ENCODE measurements at regions not wholly inside any gene's neighbourhood (a gene's known extent, or its start where the extent isn't known, plus 50 kb on each side); places are given as distances from the start of the nearest gene placed in this dataset.
"Not testable (repeated sequence)": the region's sequence is repeated elsewhere in the genome, so short reads cannot be mapped to it uniquely, and the experiment has no call there.

GRCh38 chr10:100642295-100642994 is 102.9 kb upstream of the PAX2 start:
- DNase-seq: no peak

GRCh38 chr10:100645091-100645490 is 100.3 kb upstream of the PAX2 start:
- DNase-seq: no peak

GRCh38 chr10:100645613-100646392 is 99.6 kb upstream of the PAX2 start:
- DNase-seq: no peak

- no peak for DNase-seq
Observed at GRCh38 chr10:100647928-100648327, 97.5 kb upstream of the PAX2 start.

GRCh38 chr10:100650693-100651092 is 94.7 kb upstream of the PAX2 start:
- no peak for DNase-seq

GRCh38 chr10:100651099-100651498 is 94.3 kb upstream of the PAX2 start:
- DNase-seq: not testable (repeated sequence)

GRCh38 chr10:100651916-100652315 is 93.5 kb upstream of the PAX2 start:
- no peak for DNase-seq

GRCh38 chr10:100652406-100653135 is 92.8 kb upstream of the PAX2 start:
- DNase-seq: no peak

- no peak for DNase-seq
Observed at GRCh38 chr10:100653238-100653956, 92.0 kb upstream of the PAX2 start.

- peak; percentile 29 for DNase-seq
Observed at GRCh38 chr10:100653957-100654781, 91.2 kb upstream of the PAX2 start.

- DNase-seq: peak; percentile 34
Observed at GRCh38 chr10:100654782-100655325, 90.5 kb upstream of the PAX2 start.

GRCh38 chr10:100655326-100655759 is 90.0 kb upstream of the PAX2 start:
- no peak for DNase-seq

- no peak for DNase-seq
Observed at GRCh38 chr10:100655760-100656421, 89.5 kb upstream of the PAX2 start.

- no peak for DNase-seq
Observed at GRCh38 chr10:100656454-100656853, 88.9 kb upstream of the PAX2 start.

- no peak for DNase-seq
Observed at GRCh38 chr10:100658269-100658668, 87.1 kb upstream of the PAX2 start.

- no peak for DNase-seq
Observed at GRCh38 chr10:100659361-100660098, 85.9 kb upstream of the PAX2 start.

- DNase-seq: no peak
Observed at GRCh38 chr10:100660365-100660764, 85.0 kb upstream of the PAX2 start.

- DNase-seq: no peak
Observed at GRCh38 chr10:100660945-100661344, 84.4 kb upstream of the PAX2 start.

GRCh38 chr10:100661520-100661919 is 83.9 kb upstream of the PAX2 start:
- no peak for DNase-seq

GRCh38 chr10:100662067-100662466 is 83.3 kb upstream of the PAX2 start:
- no peak for DNase-seq

All from CD4-positive, alpha-beta T cell treated with Interleukin-6 for 4 hours (primary cell).